IMR-90 (cell line): ENCODE measurements at regions not wholly inside any gene's neighbourhood (a gene's known extent, or its start where the extent isn't known, plus 50 kb on each side); places are given as distances from the start of the nearest gene placed in this dataset.

Experiments used
- BHLHE40 ChIP-seq: fragments of 150-350 bp; IDR thresholded peaks from 2 replicates; pipeline ENCODE4 v1.6.1; 2016; ENCODE audit warnings: mild to moderate bottlenecking, low read depth, low read length
- CEBPB ChIP-seq: IDR thresholded peaks from 2 replicates; pipeline ENCODE4 v1.6.1; 2012; ENCODE audit warnings: low read depth, low read length, improper control_type of control experiment
- MAFK ChIP-seq: IDR thresholded peaks from 2 replicates; pipeline ENCODE4 v1.6.1; 2012; ENCODE audit warnings: low read depth, low read length, improper control_type of control experiment
- MAZ ChIP-seq: IDR thresholded peaks from 2 replicates; pipeline ENCODE4 v1.6.1; 2012; ENCODE audit warnings: low read depth, mild to moderate bottlenecking, low read length, improper control_type of control experiment, moderate library complexity, borderline replicate concordance
- MXI1 ChIP-seq: IDR thresholded peaks from 2 replicates; pipeline ENCODE4 v1.6.1; 2012; ENCODE audit warnings: low read depth, mild to moderate bottlenecking, low read length, moderate library complexity, borderline replicate concordance
- POLR2A ChIP-seq: IDR thresholded peaks from 2 replicates; pipeline ENCODE4 v1.6.1; 2012; ENCODE audit warnings: mild to moderate bottlenecking, low read depth, low read length
- RAD21 ChIP-seq: IDR thresholded peaks from 2 replicates; pipeline ENCODE4 v1.6.1; 2012; ENCODE audit warnings: low read length, improper control_type of control experiment
- RCOR1 ChIP-seq: IDR thresholded peaks from 2 replicates; pipeline ENCODE4 v1.6.1; 2012; ENCODE audit warnings: mild to moderate bottlenecking, low read length, improper control_type of control experiment; ENCODE audit not compliant: insufficient replicate concordance
- RFX5 ChIP-seq: IDR thresholded peaks from 2 replicates; pipeline ENCODE4 v1.8.0; 2012; ENCODE audit warnings: low read depth, mild to moderate bottlenecking, low read length, moderate library complexity
- SMC3 ChIP-seq: fragments of 150-350 bp; IDR thresholded peaks from 2 replicates; pipeline ENCODE4 v1.6.1; 2016; ENCODE audit warnings: low read depth, mild to moderate bottlenecking, antibody characterized with exemption, low read length, moderate library complexity
- TF ChIP-seq, protein P1 (sequence below): conservative IDR thresholded peaks from 2 replicates; pipeline ENCODE4 v1.5.1; 2012; ENCODE audit warnings: mild to moderate bottlenecking, low read depth, low read length, improper control_type of control experiment
- TF ChIP-seq, protein P2 (sequence below): fragments of 150-350 bp; IDR thresholded peaks from 2 replicates; pipeline ENCODE4 v1.6.1; 2017; ENCODE audit warnings: mild to moderate bottlenecking, antibody characterized with exemption, low read length, low read depth
- TF ChIP-seq, protein P3 (sequence below): fragments of 150-350 bp; IDR thresholded peaks from 2 replicates; pipeline ENCODE4 v1.6.1; 2016; ENCODE audit warnings: low read depth, mild to moderate bottlenecking, low read length, moderate library complexity, borderline replicate concordance

DNA sequence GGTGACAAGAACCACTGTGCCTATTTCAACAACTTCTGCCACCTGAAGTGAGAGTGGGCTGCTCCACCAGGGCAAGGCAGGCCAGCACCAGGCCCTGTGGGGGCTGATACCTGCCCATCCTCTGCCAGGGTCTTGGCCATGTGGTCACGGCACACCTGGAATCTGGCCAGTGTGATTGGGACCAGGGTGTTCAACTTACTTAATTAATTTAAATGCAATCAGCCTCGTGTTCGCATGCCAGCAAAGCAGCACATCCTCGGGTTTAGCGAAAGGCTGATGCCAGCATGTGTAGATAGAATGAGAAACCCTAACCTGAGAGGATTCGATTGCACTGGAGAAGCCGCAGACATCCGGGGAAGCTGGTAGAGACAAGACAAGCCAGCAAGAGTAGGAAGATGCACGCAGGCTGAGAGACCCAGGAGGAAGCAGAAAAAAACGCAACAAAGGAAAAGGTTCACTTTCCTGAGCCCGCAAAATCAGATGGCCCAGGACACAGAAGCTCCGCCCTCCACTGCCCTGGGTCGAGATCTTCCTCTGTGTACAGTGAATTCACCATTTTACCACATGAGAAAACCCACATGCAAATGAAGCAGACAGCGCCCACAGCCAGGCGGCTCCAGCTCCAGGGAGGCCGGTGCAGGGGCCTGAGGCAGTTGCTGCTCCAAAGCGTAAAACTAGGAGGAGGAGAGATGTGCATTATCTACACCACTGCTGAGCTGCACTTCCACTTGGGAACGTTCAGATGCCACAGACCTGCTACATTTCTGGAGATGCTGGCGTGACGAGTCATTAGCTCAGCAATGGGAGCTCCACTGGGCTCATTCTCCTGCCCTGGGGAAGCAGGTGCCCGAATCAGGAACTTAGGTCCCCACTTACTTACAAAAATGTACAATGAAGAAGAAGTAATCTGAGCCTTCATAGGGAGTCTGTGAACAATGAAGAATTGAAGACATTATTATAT, 92.1 kb downstream of the TMEM18 start:
- no peak for TF ChIP-seq POLR2A
- no peak for TF ChIP-seq RFX5
- TF ChIP-seq, protein P1, sequence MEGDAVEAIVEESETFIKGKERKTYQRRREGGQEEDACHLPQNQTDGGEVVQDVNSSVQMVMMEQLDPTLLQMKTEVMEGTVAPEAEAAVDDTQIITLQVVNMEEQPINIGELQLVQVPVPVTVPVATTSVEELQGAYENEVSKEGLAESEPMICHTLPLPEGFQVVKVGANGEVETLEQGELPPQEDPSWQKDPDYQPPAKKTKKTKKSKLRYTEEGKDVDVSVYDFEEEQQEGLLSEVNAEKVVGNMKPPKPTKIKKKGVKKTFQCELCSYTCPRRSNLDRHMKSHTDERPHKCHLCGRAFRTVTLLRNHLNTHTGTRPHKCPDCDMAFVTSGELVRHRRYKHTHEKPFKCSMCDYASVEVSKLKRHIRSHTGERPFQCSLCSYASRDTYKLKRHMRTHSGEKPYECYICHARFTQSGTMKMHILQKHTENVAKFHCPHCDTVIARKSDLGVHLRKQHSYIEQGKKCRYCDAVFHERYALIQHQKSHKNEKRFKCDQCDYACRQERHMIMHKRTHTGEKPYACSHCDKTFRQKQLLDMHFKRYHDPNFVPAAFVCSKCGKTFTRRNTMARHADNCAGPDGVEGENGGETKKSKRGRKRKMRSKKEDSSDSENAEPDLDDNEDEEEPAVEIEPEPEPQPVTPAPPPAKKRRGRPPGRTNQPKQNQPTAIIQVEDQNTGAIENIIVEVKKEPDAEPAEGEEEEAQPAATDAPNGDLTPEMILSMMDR, result no peak
- TF ChIP-seq, protein P2, sequence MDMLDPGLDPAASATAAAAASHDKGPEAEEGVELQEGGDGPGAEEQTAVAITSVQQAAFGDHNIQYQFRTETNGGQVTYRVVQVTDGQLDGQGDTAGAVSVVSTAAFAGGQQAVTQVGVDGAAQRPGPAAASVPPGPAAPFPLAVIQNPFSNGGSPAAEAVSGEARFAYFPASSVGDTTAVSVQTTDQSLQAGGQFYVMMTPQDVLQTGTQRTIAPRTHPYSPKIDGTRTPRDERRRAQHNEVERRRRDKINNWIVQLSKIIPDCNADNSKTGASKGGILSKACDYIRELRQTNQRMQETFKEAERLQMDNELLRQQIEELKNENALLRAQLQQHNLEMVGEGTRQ, result no peak
- TF ChIP-seq SMC3, result no peak
- TF ChIP-seq RCOR1, result no peak
- TF ChIP-seq MXI1, result no peak
- no peak for TF ChIP-seq CEBPB
- TF ChIP-seq MAFK, result no peak
- TF ChIP-seq, protein P3, sequence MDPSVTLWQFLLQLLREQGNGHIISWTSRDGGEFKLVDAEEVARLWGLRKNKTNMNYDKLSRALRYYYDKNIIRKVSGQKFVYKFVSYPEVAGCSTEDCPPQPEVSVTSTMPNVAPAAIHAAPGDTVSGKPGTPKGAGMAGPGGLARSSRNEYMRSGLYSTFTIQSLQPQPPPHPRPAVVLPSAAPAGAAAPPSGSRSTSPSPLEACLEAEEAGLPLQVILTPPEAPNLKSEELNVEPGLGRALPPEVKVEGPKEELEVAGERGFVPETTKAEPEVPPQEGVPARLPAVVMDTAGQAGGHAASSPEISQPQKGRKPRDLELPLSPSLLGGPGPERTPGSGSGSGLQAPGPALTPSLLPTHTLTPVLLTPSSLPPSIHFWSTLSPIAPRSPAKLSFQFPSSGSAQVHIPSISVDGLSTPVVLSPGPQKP, result no peak
- no peak for TF ChIP-seq RAD21
- no peak for TF ChIP-seq BHLHE40
- no peak for TF ChIP-seq MAZ
